ENCODE measurements at regions not wholly inside any gene's neighbourhood (a gene's known extent, or its start where the extent isn't known, plus 50 kb on each side); places are given as distances from the start of the nearest gene placed in this dataset.

DNA sequence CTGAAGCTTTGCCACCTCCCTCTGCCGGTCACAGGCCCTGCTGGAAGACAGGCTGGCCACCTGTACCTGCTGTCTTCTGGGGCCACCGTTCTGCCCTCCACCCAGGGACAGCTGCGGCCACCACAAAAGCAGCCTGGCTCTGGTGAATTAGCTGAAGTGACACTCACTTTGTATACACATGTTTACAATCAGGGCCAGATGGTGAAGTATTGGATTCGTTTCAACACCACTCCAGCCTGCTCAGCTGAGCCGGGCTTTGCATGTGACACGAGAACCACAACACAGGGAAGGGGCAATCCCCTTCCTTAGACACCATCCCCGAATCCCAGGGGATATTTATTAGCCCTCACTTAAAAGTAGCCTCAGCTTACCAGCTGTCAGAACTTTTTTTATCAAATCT is 191.5 kb upstream of the RPL38 start:
- DNase-seq (ENCODE audit: low read depth in 2 of 2) = no peak

GRCh38 chr17:74012465-74012864 is 191.0 kb upstream of the RPL38 start:
- DNase-seq (ENCODE audit: low read depth in 2 of 2) = no peak

DNA sequence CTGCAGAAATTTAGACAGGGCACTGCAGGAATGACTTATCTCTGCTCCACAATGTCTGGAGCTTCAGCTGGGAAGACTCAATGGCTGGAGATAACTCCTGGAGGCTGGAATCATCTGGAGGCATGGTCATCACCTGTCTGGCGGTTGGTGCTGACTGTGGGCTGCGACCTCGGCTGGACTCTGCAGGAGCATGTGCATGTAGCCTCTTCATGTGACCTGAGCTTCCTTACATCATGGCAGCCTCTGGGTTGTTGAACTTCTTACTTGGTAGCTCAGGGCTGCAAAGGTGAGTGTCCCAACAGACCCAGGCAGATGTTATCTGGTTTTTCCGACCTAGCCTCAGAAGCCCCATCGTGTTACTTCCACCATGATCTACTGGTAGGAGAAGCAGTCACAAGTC is 188.2 kb upstream of the RPL38 start:
- no peak for DNase-seq (ENCODE audit: low read depth in 2 of 2)

DNA sequence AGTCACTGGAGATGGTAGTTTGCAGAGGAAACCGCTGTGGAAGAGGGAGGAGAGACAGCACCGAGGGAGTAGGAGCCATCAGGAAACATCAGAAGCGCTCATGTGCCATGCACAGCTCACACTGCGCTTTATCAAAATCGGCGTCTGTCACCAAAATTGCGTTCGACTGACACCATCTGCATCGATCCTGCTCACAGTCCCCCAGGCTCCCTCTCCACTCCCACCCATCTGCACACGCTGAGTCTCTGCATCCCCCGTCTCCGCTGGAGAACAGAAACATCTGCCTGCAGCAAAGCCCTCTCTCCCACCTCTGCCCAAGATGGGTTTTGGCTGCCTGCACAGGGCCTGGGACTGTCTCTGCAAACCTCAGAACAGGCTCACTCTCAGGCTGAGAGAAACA is 187.5 kb upstream of the RPL38 start:
- no peak for DNase-seq (ENCODE audit: low read depth in 2 of 2)

- DNase-seq (ENCODE audit: low read depth in 2 of 2) = no peak
Observed at GRCh38 chr17:74016461-74016860, 187.0 kb upstream of the RPL38 start.

DNA sequence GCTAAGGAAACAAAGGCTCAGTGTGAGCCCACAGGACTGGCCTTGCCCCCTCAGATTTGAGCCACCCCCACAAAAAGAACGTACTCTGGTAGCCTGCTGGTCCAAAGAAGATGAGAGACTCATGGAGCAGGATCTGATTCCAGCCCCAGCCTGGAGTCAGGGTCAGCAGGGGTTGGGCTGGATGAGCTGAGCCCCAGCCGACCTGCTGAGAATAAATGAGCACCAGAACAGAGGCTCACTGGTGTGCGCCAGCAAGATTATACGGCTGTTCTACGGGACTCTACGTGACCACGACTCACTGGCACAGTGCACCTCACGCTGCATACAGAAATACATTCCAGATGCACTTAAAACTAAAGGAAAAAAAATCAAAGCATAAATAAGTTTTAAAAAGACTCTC is 186.0 kb upstream of the RPL38 start:
- DNase-seq (ENCODE audit: low read depth in 2 of 2) = no peak

DNA sequence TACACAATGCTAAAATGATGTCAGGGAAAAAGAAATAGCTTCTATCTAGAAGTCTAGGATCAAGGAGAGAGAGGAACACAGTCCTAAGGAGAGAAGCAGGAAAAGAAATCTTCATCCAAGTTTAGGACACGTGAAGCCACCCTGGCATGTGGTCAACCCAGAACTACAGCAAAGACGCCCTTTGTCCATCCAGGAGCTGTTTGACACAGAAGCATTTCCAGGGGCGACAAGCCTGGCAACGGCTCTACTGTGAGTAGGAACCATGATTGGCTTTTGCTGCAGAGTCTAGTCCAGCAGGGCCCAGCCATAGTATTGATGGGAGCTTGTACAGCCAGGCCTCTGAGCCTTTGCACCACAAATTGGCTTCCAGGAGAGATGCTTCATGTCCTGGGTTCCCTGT is 185.4 kb upstream of the RPL38 start:
- no peak for DNase-seq (ENCODE audit: low read depth in 2 of 2)

DNA sequence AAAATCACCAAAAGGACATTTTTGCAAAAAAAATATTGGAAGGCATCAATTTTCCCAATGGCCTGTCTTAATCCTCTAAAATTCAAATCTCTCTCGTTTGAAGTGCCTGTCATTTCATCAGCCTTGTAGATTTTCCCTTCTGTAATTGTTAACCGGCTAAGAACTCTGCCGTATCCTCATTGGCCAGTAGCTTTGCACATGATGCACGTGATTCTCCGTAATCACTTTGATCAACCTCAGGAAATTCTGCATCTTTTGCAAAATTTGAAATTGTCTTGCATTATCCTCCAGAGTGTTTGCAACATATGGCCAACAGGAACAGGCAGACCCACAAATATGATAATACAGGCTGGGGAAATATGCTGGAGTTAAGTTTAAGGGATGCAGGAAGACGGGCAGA is 184.2 kb upstream of the RPL38 start:
- no peak for DNase-seq (ENCODE audit: low read depth in 2 of 2)

GRCh38 chr17:74019860-74020259 is 183.6 kb upstream of the RPL38 start:
- no peak for DNase-seq (ENCODE audit: low read depth in 2 of 2)

DNA sequence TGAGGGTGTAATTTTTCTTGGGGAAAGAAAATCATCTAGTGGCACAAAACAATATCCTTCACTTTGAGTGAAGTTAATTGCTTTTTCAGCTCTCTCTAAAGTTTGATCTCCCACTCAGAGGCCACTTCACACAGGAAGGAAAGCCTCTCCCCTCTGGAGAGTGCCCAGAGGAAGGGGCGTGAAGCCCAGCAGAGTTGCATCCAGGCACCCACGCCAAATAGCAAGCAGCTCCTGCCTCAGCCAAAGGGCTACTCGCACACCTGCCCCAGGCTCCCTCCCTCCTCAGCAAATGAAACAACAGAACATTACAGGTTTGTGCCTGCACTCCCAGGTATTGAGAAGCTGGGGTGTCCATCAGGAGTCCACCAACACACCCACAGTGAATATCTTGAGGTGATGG is 183.0 kb upstream of the RPL38 start:
- DNase-seq (ENCODE audit: low read depth in 2 of 2) = no peak

- DNase-seq (ENCODE audit: low read depth in 2 of 2) = no peak
Observed at GRCh38 chr17:74024871-74025531, 178.5 kb upstream of the RPL38 start.

DNA sequence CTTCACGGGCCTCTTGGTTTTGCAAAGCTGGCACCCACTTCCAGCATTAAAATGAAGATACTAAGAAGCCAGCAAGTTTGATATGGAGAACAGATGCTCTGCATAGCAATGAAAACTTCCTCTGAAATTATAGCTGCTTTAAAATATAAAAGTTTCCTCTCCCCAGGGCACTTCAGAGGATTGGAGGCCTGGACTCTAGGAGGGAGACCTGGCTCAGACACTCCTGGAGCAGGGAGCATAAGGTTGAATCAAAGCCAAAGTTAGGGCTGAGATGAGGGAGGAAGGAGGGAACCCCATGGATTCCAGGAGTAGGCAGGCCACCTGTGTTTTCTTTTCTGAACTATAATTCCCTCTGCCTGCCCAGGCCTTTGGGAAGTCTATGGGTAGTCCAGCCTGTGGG is 176.0 kb upstream of the RPL38 start:
- DNase-seq (ENCODE audit: low read depth in 2 of 2) = no peak

DNA sequence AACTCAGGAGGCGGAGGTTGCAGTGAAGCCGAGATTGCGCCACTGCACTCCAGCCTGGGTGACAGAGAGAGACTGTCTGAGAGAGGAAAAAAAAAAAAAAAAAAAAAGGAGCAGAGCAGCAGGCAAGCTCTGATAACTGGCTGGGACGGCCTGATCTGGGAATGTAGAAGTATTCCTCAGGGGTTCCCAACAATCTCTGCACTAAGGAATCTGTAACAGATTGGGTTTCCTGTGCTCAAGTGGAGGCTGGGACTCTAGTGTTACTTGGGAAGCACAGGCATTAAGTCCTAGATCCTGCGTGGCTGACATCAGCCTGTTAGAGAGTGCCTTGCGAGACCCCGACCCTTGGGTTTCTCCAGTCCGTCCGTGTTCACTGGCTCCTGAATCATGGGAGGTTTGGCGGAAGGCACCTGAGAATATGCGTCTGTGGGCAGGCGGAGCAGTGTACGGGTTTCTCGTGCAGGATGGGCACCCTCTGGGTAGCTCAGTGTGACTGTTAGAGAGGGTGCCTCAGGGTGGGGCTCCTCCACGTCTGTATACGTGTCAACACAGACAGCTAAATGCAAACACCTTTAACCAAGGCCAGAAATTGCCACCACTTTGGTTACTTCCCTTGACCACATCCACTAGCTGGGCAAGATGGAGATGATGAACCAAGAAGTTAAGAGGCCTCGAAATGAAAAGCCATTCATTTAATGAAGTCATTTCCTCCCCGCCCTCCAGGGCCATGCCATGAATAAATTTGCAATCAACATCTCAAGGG is 174.9 kb upstream of the RPL38 start:
- no peak for DNase-seq (ENCODE audit: low read depth in 2 of 2)

DNA sequence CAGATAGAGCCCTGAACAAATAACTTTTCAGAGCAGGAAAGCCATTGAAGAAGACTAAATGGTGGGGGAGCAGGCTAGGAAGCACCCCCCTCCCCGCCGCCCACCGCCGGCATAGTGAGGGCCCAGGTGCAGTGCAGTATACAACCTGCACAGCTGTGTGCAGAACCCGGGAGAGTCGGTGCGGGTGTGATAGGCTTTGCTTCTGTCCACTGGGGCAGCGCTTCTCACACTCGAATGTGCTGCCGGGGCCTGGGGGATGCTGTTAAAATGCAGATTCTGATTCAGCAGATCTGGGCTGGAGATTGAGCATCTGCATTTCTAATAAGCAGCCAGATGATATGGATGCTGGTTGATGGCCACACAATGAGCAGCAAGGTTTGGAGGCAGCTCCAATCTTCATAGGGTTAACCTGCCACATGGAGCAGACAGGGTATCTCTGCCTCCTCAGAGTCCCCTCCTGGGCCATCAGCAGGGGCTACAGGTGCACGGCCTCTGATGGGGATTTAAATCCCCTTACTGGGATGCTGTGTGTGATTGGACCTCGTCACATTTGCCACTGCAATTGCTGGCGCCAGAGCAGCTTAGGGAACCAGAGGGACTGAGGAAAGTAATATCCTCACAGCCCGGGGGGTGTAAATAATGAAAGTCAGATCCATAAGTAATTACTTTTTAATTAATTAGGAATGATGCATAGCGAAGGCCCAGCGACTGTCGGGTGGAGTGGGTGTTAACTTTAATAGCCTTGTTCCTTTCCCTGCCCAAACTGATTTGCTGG is 172.0 kb upstream of the RPL38 start:
- no peak for DNase-seq (ENCODE audit: low read depth in 2 of 2)

- DNase-seq (ENCODE audit: low read depth in 2 of 2) = no peak
Observed at GRCh38 chr17:74032222-74032621, 171.3 kb upstream of the RPL38 start.

- no peak for DNase-seq (ENCODE audit: low read depth in 2 of 2)
Observed at GRCh38 chr17:74037320-74037719, 166.2 kb upstream of the RPL38 start.

GRCh38 chr17:74040291-74040690 is 163.2 kb upstream of the RPL38 start:
- DNase-seq (ENCODE audit: low read depth in 2 of 2) = no peak

DNA sequence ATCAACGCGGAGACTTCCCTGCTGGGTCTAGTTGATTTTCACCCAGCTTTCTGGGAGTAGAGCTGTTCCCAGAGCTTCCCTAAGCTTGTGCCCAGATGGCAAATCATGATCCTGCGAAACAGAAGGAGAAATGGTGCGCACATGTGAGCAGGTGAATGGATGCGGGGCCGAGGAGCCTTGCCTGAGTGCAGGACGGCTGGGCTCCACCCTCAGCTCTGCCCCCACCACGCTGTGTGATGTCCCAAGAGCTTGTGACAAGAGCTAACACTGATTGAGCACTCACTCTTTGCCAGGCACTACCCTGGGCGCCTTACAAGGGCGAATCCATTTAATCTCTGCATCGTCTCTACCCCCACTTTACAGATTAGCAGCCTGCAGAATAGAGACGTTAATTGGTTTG is 162.7 kb upstream of the RPL38 start:
- no peak for DNase-seq (ENCODE audit: low read depth in 2 of 2)

DNA sequence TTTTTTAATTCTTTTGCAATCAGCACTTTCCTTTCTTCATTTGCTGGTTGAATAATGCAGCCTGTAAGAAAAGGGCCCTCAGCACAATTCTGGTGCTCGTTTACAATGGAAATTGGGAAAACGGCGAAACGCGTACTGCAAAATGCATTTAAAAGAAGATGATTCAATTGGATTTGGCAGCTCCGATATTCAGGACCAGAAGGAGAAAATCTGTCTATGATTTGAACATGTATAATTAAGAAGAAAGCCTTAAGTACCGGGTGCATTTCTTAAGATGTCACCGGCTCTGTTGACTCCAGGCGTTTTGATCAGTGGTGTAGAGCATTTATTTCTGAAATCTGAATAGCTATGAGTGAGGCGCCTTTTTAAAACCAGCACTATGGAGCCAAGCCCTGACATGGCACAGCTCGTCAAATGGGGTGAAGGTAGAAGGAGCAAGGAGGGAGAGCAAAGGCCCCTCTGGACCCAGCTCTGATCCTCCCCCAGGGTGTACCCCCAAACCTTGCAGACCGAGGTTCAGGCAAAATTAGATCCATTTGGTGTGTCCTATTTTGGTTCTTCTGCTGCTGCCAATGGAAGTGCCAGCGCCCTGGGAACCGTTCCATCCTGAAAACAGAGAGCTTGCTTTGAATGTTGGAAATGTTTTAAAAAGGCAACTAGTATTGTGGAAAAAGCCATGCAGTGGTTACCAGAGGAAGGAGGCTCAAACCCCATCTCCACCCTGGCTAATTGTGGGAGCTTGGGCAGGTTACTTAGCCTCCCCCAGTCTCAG is 161.4 kb upstream of the RPL38 start:
- DNase-seq (ENCODE audit: low read depth in 2 of 2) = no peak

- DNase-seq (ENCODE audit: low read depth in 2 of 2) = no peak
Observed at GRCh38 chr17:74042744-74043486, 160.6 kb upstream of the RPL38 start.

DNA sequence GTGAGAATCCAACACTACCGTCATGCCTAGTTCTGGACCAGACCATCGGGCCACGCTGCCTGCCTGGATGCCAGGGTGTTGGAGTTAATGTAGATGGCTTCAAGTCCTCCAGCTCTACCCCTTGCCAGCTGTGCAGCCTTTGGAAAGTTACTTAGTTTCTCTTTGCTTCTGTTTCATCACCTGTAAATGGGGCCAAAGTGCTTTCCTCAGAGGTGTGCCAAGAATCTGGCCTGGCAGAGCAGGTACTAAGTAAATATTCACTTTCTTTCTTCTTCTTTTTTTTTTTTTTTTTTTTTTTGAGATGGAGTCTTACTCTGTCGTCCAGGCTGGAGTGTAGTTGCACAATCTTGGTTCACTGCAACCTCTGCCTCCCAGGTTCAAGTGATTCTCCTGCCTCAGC is 159.5 kb upstream of the RPL38 start:
- DNase-seq (ENCODE audit: low read depth in 2 of 2) = no peak
